ENCODE measurements at regions not wholly inside any gene's neighbourhood (a gene's known extent, or its start where the extent isn't known, plus 50 kb on each side); places are given as distances from the start of the nearest gene placed in this dataset.

DNA sequence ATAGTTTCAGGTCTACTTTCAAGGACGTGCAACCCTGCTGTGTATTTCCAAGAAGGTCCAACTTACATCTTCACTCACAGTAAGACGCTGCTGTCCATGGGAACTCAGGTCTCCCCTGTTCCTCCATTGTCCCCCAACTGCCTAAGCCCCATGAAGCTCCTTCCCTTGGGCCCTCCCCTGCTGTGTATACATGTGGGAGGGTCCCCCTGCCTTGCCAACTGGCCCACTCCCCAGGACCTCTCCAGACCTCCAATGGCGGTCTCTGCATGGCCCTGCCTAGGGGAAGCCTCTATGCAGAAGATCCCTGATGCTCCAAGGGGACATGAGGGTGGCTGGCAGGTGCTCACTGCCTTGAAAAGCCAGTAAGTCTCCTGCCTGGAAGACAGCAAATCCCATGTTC lies 186.7 kb upstream of the CST7 start:
- intact Hi-C loops (cut with DNase I; ENCODE audit: low total_unique reads) (no loop called here), in situ Hi-C loops (cut with MboI; ENCODE audit: low pct_ligation_motif_present in 1 of 4, low pct_unique_long_range_greater_than_20kb in 1 of 4, low sequenced_read_pairs in 3 of 4) (no loop called here)
- H3K27me3 ChIP-seq: no peaks in the 10 kb centered on the region
- DNase-seq: no peak
- H3K27ac ChIP-seq: no peak overlapping the region
- WGBS, 2 donors (ENCODE audit: low coverage in 1 of 2): 81 to 83% methylated on average over 1 to 3 of the region's 3 CpGs
- H3K4me1 ChIP-seq: no peaks in the 10 kb centered on the region
- TF ChIP-seq, protein P1, sequence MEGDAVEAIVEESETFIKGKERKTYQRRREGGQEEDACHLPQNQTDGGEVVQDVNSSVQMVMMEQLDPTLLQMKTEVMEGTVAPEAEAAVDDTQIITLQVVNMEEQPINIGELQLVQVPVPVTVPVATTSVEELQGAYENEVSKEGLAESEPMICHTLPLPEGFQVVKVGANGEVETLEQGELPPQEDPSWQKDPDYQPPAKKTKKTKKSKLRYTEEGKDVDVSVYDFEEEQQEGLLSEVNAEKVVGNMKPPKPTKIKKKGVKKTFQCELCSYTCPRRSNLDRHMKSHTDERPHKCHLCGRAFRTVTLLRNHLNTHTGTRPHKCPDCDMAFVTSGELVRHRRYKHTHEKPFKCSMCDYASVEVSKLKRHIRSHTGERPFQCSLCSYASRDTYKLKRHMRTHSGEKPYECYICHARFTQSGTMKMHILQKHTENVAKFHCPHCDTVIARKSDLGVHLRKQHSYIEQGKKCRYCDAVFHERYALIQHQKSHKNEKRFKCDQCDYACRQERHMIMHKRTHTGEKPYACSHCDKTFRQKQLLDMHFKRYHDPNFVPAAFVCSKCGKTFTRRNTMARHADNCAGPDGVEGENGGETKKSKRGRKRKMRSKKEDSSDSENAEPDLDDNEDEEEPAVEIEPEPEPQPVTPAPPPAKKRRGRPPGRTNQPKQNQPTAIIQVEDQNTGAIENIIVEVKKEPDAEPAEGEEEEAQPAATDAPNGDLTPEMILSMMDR (IDR thresholded peaks at IDR 0.05): no peak
- TF ChIP-seq POLR2A (IDR thresholded peaks at IDR 0.05) (no peak), EP300 (IDR thresholded peaks at IDR 0.05; ENCODE audit: low read depth) (no peak), POLR2AphosphoS5 (IDR thresholded peaks at IDR 0.05) (no peak)
- H3K36me3 ChIP-seq: no peaks in the 10 kb centered on the region
- no peaks in the 10 kb centered on the region for H3K9me3 ChIP-seq
- no peak overlapping the region for H3K4me3 ChIP-seq

DNA sequence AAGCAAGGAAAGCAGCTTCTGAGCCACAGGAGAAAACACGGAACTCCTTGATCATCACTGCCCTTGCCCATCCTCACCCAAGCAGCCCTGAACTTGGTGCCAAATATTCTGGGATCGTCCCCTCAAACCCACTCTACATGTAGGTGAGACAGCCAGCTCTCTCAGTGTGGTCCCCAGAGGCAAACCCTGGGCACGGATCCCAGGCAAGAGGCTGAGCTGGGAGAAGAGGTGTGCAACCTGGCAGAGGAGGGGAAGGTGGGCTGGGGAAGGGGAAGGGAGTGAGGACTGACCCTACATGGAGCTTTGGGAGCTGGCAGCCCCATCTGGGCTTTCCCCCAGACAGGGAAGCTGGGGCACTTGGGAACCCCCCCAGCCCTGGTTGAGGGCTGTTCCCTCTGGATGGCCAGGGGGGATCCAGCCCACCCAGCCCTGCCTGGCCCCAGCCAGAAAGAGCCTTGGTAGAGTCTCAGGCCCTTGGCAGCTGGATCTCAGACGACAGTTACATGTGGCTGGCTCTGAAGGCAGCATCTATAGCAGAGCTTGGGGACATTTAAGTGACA lies 186.2 kb upstream of the CST7 start:
- no peak overlapping the region for H3K4me3 ChIP-seq
- in situ Hi-C loops (cut with MboI; ENCODE audit: low pct_ligation_motif_present in 1 of 4, low pct_unique_long_range_greater_than_20kb in 1 of 4, low sequenced_read_pairs in 3 of 4) (no loop called here), intact Hi-C loops (cut with DNase I; ENCODE audit: low total_unique reads) (no loop called here)

DNA sequence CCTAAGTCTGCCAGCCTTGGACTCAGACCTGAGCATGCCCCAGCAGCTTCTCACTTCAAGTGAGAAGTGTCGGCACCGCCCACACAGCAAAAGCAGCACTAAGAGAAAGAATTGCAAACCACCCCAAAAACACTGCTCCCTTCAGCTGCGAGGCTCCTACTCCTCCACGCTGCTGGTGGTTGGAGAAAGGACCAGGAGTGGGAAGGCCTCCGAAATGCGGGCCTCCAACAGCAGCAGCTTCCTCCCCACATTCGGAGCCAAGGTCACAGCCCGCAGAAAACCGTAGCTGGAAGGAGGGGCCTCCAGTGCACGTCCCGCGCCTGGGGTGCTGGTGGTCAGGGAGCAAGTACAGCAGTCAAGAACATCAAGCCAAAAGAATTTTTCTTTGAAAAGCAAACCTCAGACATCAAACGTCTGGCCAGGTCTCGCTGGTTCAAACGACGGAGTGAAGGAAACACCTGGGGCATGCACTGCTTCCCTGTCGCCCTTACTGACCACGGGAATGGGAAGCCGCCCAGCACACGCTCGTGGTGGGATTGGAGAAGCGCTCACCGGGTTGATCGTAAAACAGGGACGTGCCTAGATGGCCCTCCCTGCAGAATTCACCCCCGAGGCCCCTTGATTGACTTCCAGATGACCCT lies 185.6 kb upstream of the CST7 start:
- Histone ChIP-seq H3K27ac (no peak overlapping the region), H3K4me3 (no peak overlapping the region), H3K9me3 (no peaks in the 10 kb centered on the region), H3K27me3 (no peaks in the 10 kb centered on the region), H3K36me3 (no peaks in the 10 kb centered on the region), H3K4me1 (no peaks in the 10 kb centered on the region)
- no peak for DNase-seq
- TF ChIP-seq, protein P1 (IDR thresholded peaks at IDR 0.05): no peak
- TF ChIP-seq POLR2A (IDR thresholded peaks at IDR 0.05): no peak
- TF ChIP-seq POLR2AphosphoS5 (IDR thresholded peaks at IDR 0.05): no peak
- in situ Hi-C loops (cut with MboI; ENCODE audit: low pct_ligation_motif_present in 1 of 4, low pct_unique_long_range_greater_than_20kb in 1 of 4, low sequenced_read_pairs in 3 of 4): no loop called here
- 60 to 71% methylated on average over 10 to 26 of the region's 26 CpGs for WGBS, 2 donors (ENCODE audit: low coverage in 1 of 2)
- intact Hi-C loops (cut with DNase I; ENCODE audit: low total_unique reads): no loop called here

More for the DNA sequence above, 186.2 kb upstream of the CST7 start:
- TF ChIP-seq, protein P1 (IDR thresholded peaks at IDR 0.05): no peak
- TF ChIP-seq EP300 (IDR thresholded peaks at IDR 0.05; ENCODE audit: low read depth) (no peak), POLR2AphosphoS5 (IDR thresholded peaks at IDR 0.05) (no peak)
- Histone ChIP-seq H3K36me3 (no peaks in the 10 kb centered on the region), H3K27me3 (no peaks in the 10 kb centered on the region), H3K4me1 (no peaks in the 10 kb centered on the region), H3K9me3 (no peaks in the 10 kb centered on the region), H3K27ac (no peak overlapping the region)
- DNase-seq: no peak
- 86% methylated on average over 3 of the region's 4 CpGs; no CpG with 5 or more reads in 1 of the 2 donors for WGBS, 2 donors (ENCODE audit: low coverage in 1 of 2)

DNA sequence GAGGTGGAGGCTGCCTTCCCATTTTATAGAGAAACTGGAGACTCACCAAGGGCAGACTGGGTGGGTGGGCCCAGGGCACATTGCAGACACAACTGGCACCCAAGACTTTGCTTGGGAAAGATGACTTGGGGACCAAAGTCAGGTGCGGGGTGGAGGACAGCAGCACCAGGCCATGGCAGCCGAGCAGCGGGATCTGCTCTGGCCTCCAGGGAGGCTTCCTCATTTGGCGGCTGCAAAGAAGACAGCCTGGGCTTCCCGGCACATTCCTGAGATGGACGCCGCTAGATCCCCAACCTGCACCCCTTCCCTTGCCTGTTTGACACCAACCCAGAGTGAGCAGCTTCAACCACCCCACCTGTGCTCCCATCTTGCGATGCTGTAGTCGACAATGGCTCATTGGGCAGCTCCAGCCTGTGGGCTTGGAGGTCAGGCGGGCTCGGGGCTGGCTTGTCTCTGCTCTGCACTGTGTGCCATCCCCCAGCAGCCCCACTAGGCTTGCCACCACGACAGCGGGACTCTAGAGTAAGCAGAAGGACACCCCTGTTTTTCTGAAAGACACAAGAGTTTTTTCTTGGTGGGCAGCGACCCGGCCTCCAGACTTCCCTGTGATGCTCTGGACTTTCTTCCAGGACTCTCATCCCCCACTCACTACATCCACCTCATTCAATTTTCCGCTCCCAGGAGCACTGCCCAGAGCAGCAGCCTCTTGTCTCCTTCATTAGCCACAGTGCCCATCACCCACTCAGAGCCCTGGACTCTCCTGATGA lies 184.9 kb upstream of the CST7 start:
- no peaks in the 10 kb centered on the region for H3K36me3 ChIP-seq
- no peaks in the 10 kb centered on the region for H3K4me1 ChIP-seq
- in situ Hi-C loops (cut with MboI; ENCODE audit: low pct_ligation_motif_present in 1 of 4, low pct_unique_long_range_greater_than_20kb in 1 of 4, low sequenced_read_pairs in 3 of 4) (no loop called here), intact Hi-C loops (cut with DNase I; ENCODE audit: low total_unique reads) (no loop called here)
- no peak overlapping the region for H3K27ac ChIP-seq
- no peak for DNase-seq
- H3K4me3 ChIP-seq: no peak overlapping the region
- no peak for TF ChIP-seq EP300 (IDR thresholded peaks at IDR 0.05; ENCODE audit: low read depth)
- TF ChIP-seq, protein P1 (IDR thresholded peaks at IDR 0.05): no peak
- TF ChIP-seq POLR2A (IDR thresholded peaks at IDR 0.05): no peak
- no peak for TF ChIP-seq POLR2AphosphoS5 (IDR thresholded peaks at IDR 0.05)
- no peaks in the 10 kb centered on the region for H3K27me3 ChIP-seq
- 91% methylated on average over 14 of the region's 16 CpGs; no CpG with 5 or more reads in 1 of the 2 donors for WGBS, 2 donors (ENCODE audit: low coverage in 1 of 2)
- no peaks in the 10 kb centered on the region for H3K9me3 ChIP-seq

Data from transverse colon (tissue), 4 donors.